ENCODE measurements at regions not wholly inside any gene's neighbourhood (a gene's known extent, or its start where the extent isn't known, plus 50 kb on each side); places are given as distances from the start of the nearest gene placed in this dataset.
"Not testable (repeated sequence)": the region's sequence is repeated elsewhere in the genome, so short reads cannot be mapped to it uniquely, and the experiment has no call there.

DNA sequence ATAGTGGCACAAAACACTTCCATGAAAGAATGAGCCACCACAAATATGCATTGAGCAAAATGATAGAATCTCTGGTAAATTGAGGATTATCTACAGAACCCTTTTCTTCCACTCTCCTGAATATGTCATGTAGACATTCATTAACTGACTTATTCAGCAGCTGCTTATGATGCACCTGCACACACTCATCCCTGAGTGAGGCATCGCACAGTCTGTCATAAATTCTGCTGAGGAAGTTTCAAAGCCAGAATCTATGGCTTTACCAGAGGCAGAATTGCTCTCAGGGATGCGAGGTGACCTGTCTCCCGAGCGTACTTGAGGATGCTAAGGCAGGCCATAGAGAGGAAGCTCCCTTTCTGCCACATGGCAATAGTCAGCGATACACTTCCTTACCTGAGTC is 1090.2 kb downstream of the UQCRFS1 start:
- Mint-ChIP-seq H3K4me1 (no peaks in the 10 kb centered on the region), H3K27me3 (no peaks in the 10 kb centered on the region), H3K36me3 (no peaks in the 10 kb centered on the region), H3K27ac (no peak overlapping the region), H3K4me3 (no peak overlapping the region), H3K9me3 (ENCODE audit: low read depth) (peaks cover 6% of the 10 kb centered on the region)
- ATAC-seq (no peak), DNase-seq (no peak)
- CTCF ChIA-PET: no interaction called here

DNA sequence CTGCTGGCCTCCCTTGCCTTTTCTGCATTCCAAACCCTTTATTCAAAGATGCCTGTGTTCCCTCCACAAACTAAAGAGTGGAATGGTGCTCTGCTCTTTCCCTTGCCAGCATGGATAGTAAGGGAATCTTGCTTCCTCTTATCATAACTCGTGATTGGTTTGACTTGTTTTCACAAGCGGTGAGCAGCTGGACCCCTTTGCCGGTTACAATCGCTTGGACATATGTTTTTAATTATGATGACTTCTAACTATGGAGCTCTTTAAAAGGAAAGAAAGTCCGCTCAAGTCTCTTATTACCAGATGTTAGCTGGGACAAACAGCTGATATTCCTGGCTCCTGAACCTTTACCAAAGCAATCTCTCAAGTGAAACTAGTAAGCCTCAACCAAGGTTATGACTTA is 1094.7 kb downstream of the UQCRFS1 start:
- CTCF ChIA-PET: no interaction called here
- Mint-ChIP-seq H3K27me3 (no peaks in the 10 kb centered on the region), H3K36me3 (no peaks in the 10 kb centered on the region), H3K4me3 (no peak overlapping the region), H3K27ac (no peak overlapping the region), H3K9me3 (ENCODE audit: low read depth) (peaks cover 6% of the 10 kb centered on the region), H3K4me1 (no peaks in the 10 kb centered on the region)
- no peak for DNase-seq
- no peak for ATAC-seq

DNA sequence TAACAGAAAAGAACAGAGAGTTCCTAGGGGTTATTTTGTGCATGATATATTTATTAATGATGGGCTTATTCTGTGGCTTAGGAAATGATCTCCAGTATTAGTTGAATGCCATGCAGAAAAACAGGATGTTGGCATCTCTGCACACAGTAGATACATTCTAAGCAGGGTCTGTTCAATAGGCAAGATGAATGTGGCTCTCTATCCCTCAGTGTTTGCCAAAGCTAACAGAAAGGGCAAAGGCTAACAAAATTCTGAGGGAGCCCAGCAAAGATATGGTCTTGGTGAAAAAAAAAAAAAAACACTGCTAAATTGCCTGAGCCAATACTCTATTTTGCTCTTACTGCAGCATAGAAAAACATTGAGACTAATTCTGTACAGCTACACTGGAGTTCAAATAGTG is 1095.8 kb downstream of the UQCRFS1 start:
- no peak for DNase-seq
- CTCF ChIA-PET: no interaction called here

DNA sequence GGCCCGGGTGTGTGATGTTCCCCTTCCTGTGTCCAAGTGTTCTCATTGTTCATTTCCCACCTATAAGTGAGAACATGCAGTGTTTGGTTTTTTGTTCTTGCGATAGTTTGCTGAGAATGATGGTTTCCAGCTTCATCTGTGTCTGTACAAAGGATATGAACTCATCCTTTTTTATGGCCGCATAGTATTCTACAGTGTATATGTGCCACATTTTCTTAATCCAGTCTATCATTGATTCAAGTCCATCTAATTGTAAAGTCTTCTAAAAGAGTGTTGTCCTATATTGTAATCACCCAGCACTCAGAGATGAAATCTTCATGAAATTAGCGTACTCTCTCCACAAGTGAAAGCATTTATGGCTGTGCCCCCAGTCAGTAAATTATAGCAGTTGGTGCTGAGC is 1096.6 kb downstream of the UQCRFS1 start:
- H3K27ac Mint-ChIP-seq; ATAC-seq; CTCF ChIA-PET; H3K9me3 Mint-ChIP-seq (ENCODE audit: low read depth); H3K4me3 Mint-ChIP-seq; DNase-seq; H3K27me3 Mint-ChIP-seq; H3K4me1 Mint-ChIP-seq; H3K36me3 Mint-ChIP-seq: not testable (repeated sequence)

More for the DNA sequence above, 1095.8 kb downstream of the UQCRFS1 start:
- no peaks in the 10 kb centered on the region for H3K36me3 Mint-ChIP-seq
- no peaks in the 10 kb centered on the region for H3K27me3 Mint-ChIP-seq
- peaks cover 4% of the 10 kb centered on the region for H3K9me3 Mint-ChIP-seq (ENCODE audit: low read depth)
- ATAC-seq: no peak
- no peak overlapping the region for H3K27ac Mint-ChIP-seq
- H3K4me3 Mint-ChIP-seq: no peak overlapping the region
- no peaks in the 10 kb centered on the region for H3K4me1 Mint-ChIP-seq

DNA sequence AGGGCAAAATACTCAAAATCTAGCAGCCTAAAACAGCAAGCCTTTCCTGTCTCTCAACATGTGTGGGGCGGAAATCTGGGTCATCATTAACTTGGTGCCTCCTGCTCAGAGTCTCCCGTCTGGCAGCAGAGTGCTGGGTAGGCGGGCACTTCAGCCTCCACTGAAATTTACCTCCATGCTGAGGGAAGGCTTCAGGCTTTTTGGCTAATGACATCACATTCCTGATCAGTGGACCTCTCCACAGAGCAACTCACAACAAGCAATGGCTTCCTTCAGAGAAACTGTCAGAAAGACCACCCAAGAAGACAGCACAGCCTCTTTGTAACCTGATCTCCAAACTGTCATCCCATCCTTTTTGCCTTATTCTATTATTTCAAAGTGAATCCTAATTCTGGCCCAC is 1109.0 kb downstream of the UQCRFS1 start:
- Mint-ChIP-seq H3K27me3 (no peaks in the 10 kb centered on the region), H3K4me1 (no peaks in the 10 kb centered on the region), H3K36me3 (no peaks in the 10 kb centered on the region), H3K9me3 (ENCODE audit: low read depth) (peaks cover 10% of the 10 kb centered on the region), H3K4me3 (no peak overlapping the region), H3K27ac (no peak overlapping the region)
- CTCF ChIA-PET: no interaction called here
- DNase-seq: no peak
- ATAC-seq: no peak

DNA sequence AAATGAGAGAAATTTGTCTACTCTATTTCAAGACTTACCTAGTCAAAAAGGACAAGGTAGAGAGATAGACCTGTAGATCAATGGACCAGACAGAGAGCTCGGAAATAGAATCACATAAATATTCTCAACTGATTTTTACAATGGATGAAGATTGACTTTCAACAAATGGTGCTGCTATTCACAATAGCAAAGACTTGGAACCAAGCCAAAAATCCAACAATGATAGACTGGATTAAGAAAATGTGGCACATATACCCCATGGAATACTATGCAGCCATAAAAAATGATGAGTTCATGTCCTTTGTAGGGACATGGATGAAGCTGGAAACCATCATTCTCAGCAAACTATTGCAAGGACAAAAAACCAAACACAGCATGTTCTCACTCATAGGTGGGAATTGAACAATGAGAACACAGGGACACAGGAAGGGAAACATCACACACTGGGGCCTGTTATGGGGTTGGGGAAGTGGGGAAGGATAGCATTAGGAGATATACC is 1128.2 kb downstream of the UQCRFS1 start:
- H3K4me1 Mint-ChIP-seq: not testable (repeated sequence)

DNA sequence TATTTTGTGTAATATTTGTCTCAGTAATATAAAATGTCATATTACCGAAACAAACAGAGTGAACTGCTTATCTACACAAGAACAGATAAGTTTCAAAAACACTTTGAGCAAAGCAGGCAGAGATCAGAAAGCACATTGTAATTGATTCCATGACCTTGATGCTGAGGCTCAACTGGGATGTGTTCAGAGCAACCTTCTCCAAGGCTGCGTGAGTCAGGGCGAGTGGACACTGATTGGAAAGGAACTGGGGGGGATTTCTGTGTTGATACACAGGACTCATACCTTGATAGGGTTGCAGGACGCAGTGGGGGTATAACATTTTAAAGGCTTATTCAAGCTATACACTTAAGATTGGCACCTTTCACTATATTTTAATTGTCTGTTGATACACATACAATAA is 1136.3 kb downstream of the UQCRFS1 start:
- H3K4me1 Mint-ChIP-seq: no peaks in the 10 kb centered on the region
- no peaks in the 10 kb centered on the region for H3K36me3 Mint-ChIP-seq
- no peaks in the 10 kb centered on the region for H3K27me3 Mint-ChIP-seq
- CTCF ChIA-PET: no interaction called here
- ATAC-seq (no peak), DNase-seq (no peak)
- peaks cover 15% of the 10 kb centered on the region for H3K9me3 Mint-ChIP-seq (ENCODE audit: low read depth)
- H3K4me3 Mint-ChIP-seq: no peak overlapping the region
- H3K27ac Mint-ChIP-seq: no peak overlapping the region

More for the DNA sequence above, 1128.2 kb downstream of the UQCRFS1 start:
- H3K4me3 Mint-ChIP-seq, CTCF ChIA-PET, ATAC-seq, H3K27ac Mint-ChIP-seq, DNase-seq, H3K36me3 Mint-ChIP-seq, H3K27me3 Mint-ChIP-seq: not testable (repeated sequence)
- peaks cover 17% of the 10 kb centered on the region for H3K9me3 Mint-ChIP-seq (ENCODE audit: low read depth)

DNA sequence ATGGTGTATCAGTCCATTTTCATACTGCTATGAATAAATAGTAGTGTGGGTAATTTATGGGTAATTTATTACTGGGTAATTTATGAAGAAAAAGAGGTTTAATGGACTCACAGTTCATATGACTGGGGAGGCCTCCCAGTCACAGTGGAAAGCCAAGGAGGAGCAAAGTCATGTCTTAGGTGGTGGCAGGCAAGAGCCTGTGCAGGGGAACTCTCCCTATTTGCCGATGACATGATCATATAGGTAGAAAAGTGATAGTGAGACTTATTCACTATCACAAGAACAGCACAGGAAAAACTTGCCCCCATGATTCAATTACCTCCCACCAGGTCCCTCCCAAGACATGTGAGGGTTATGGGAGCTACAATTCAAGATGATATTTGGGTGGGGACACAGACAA is 1137.7 kb downstream of the UQCRFS1 start:
- H3K27me3 Mint-ChIP-seq: no peaks in the 10 kb centered on the region
- H3K4me1 Mint-ChIP-seq: no peaks in the 10 kb centered on the region
- H3K27ac Mint-ChIP-seq: no peak overlapping the region
- no peaks in the 10 kb centered on the region for H3K36me3 Mint-ChIP-seq
- CTCF ChIA-PET: no interaction called here
- peaks cover 11% of the 10 kb centered on the region for H3K9me3 Mint-ChIP-seq (ENCODE audit: low read depth)
- DNase-seq (no peak), ATAC-seq (no peak)
- H3K4me3 Mint-ChIP-seq: no peak overlapping the region

DNA sequence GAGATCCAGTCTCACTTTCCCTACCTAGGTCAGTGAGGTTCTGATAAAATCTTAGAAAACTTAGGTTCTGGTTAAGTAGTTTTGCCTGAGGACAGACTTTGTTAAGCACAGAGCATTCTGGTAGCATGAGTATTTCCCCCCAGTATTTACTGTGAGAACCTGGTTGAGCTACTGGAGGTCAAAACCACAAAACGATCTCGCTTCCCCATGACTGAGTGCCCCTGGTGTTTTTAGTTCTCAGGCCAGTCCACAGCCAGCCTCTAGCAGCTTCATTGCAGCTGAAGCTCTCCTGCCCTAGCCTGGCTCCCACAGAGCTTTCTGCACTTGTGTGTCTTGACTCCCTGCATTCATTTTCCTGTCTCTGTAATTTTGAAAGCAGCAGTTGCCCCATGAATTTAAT is 1138.2 kb downstream of the UQCRFS1 start:
- CTCF ChIA-PET: no interaction called here
- no peak for ATAC-seq
- Mint-ChIP-seq H3K27me3 (no peaks in the 10 kb centered on the region), H3K36me3 (no peaks in the 10 kb centered on the region), H3K4me1 (no peaks in the 10 kb centered on the region), H3K4me3 (no peak overlapping the region), H3K27ac (no peak overlapping the region), H3K9me3 (ENCODE audit: low read depth) (peaks cover 9% of the 10 kb centered on the region)
- DNase-seq: no peak

DNA sequence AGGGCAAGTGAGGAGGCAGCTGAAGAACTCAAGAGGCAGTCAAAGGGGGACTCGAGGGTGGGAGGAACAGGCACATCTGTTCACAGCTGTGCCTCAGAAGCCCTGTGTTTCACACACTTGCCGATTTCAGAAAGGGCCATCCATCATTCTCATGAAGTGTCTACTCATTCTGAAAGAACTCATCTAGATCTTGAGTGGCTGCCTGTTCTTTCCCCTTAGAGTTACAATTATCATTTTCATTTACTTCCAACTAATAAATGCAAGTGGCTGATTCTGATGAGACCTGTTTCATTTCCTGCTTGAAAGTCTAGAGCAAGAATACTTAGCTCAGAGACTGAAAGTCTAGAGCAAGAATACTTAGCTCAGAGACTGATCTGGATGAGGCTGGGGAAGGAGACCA is 1145.1 kb downstream of the UQCRFS1 start:
- Mint-ChIP-seq H3K4me3 (no peak overlapping the region), H3K27ac (no peak overlapping the region), H3K9me3 (ENCODE audit: low read depth) (peaks cover 2% of the 10 kb centered on the region), H3K36me3 (no peaks in the 10 kb centered on the region), H3K4me1 (no peaks in the 10 kb centered on the region), H3K27me3 (no peaks in the 10 kb centered on the region)
- DNase-seq (no peak), ATAC-seq (no peak)
- CTCF ChIA-PET: no interaction called here

DNA sequence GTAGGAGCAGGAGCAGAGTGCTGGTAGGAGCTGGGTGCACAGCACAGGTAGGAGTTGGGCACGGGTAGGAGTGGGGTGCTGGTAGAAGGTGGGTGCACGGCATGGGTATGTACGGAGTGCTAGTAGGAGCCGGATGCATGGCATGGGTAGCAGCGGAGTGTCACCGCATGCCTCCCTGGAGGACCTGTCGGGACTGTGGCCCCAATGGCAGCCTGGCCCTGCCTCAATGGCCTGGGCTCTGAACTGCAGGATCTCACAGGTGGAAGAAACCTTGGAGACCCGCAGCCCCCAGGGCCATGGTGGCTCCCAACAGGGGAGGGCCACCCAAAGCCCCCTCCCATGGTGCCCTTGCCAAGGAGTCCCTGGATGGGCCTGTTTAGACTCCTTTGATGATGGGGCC is 1146.0 kb downstream of the UQCRFS1 start:
- H3K9me3 Mint-ChIP-seq (ENCODE audit: low read depth): peaks cover 2% of the 10 kb centered on the region
- H3K27ac Mint-ChIP-seq: no peak overlapping the region
- DNase-seq: no peak
- ATAC-seq: no peak
- no peak overlapping the region for H3K4me3 Mint-ChIP-seq
- H3K27me3 Mint-ChIP-seq: no peaks in the 10 kb centered on the region
- H3K36me3 Mint-ChIP-seq: no peaks in the 10 kb centered on the region
- CTCF ChIA-PET: no interaction called here
- H3K4me1 Mint-ChIP-seq: no peaks in the 10 kb centered on the region

DNA sequence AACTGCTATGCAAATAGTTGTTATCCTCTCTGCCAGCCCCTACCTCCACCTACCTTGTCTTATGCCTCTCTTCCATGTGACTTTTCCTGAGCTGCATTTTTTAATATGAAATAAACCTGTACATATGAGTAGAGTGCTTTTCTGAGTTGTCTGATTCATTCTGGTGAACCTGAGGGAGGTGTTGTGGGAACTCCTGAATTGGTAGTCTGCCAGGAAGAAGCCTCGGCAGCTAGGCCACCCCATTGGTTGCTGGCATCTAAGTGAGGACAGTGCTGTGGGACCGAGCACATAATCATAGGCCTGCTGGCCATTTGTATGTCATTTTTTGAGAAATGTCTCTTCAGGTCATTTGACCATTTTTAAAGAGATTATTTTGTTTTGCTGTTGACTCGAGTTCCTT is 1146.8 kb downstream of the UQCRFS1 start:
- Mint-ChIP-seq H3K27me3 (no peaks in the 10 kb centered on the region), H3K27ac (no peak overlapping the region), H3K36me3 (no peaks in the 10 kb centered on the region), H3K4me1 (no peaks in the 10 kb centered on the region), H3K4me3 (no peak overlapping the region), H3K9me3 (ENCODE audit: low read depth) (peaks cover 2% of the 10 kb centered on the region)
- ATAC-seq: no peak
- CTCF ChIA-PET: no interaction called here
- DNase-seq: no peak

DNA sequence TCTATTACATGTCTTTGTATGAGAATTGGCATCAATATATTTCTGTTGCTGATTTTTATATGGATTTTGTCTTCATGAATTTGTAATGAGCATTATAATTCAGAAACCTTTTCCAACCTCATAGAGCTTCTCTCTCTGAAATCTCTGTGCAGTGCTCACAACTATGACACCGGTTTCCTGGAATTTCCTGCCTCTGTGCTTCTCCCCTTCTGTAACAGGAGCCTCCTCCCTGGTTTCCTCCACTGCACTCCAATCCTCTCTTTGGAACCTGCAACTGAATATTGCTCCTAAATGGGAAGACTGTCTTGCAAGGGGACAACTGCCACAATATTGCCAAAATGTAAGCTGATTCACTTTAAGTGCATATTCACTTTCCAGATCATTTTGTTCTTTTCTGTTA is 1147.9 kb downstream of the UQCRFS1 start:
- CTCF ChIA-PET: no interaction called here
- Mint-ChIP-seq H3K27me3 (no peaks in the 10 kb centered on the region), H3K36me3 (no peaks in the 10 kb centered on the region), H3K4me1 (no peaks in the 10 kb centered on the region), H3K9me3 (ENCODE audit: low read depth) (peaks cover 2% of the 10 kb centered on the region), H3K4me3 (no peak overlapping the region), H3K27ac (no peak overlapping the region)
- ATAC-seq: no peak
- no peak for DNase-seq

DNA sequence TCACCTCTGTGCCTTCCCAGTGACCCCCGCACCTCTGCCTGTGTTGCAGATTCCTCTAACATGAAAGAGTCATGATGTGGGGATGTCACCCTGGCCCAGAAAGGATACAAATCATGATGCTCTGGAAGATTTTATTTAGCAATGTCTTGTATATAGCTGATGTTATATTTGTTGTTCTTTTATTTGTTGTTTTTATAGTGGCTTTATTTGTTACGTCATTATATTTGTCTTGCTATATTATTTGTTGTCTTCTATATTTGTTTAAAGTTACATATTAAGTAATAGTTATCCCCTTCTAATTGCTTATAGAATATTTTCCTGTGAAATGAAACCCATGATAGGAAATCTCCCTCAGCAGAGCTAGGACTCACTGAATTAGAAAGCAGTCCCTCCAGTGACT is 1149.2 kb downstream of the UQCRFS1 start:
- H3K27me3 Mint-ChIP-seq: no peaks in the 10 kb centered on the region
- no peaks in the 10 kb centered on the region for H3K9me3 Mint-ChIP-seq (ENCODE audit: low read depth)
- H3K4me1 Mint-ChIP-seq: no peaks in the 10 kb centered on the region
- H3K4me3 Mint-ChIP-seq: no peak overlapping the region
- H3K27ac Mint-ChIP-seq: no peak overlapping the region
- no peaks in the 10 kb centered on the region for H3K36me3 Mint-ChIP-seq
- CTCF ChIA-PET: no interaction called here
- DNase-seq (no peak), ATAC-seq (no peak)

DNA sequence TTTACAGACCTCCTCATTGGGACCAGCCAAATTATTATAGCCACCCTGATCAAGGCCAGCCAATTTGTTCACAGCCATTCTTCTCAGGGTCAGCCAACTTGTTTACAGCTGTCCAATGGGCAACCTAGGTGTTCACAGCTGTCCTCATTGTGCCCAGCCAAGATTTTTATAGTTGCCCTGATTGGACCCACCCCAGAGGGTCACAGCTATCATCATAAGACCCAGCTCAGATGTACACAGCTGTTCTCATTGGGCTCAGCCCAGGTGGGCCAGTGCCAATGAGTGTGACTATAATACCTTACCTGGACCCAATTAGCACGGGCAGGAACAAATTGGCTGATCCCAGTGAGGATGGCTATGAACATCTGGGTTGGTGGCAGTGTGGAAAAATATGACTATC is 1151.8 kb downstream of the UQCRFS1 start:
- Mint-ChIP-seq H3K27me3 (no peaks in the 10 kb centered on the region), H3K4me3 (no peak overlapping the region), H3K27ac (no peak overlapping the region), H3K36me3 (no peaks in the 10 kb centered on the region), H3K4me1 (no peaks in the 10 kb centered on the region), H3K9me3 (ENCODE audit: low read depth) (peaks cover 6% of the 10 kb centered on the region)
- DNase-seq (no peak), ATAC-seq (no peak)
- CTCF ChIA-PET: no interaction called here
